DMS79 (cell line): ENCODE measurements at regions not wholly inside any gene's neighbourhood (a gene's known extent, or its start where the extent isn't known, plus 50 kb on each side); places are given as distances from the start of the nearest gene placed in this dataset.

Source experiments
- DNase-seq: peaks from one replicate; lab custom pipeline; 2025; lab: John Stamatoyannopoulos, UW

DNA sequence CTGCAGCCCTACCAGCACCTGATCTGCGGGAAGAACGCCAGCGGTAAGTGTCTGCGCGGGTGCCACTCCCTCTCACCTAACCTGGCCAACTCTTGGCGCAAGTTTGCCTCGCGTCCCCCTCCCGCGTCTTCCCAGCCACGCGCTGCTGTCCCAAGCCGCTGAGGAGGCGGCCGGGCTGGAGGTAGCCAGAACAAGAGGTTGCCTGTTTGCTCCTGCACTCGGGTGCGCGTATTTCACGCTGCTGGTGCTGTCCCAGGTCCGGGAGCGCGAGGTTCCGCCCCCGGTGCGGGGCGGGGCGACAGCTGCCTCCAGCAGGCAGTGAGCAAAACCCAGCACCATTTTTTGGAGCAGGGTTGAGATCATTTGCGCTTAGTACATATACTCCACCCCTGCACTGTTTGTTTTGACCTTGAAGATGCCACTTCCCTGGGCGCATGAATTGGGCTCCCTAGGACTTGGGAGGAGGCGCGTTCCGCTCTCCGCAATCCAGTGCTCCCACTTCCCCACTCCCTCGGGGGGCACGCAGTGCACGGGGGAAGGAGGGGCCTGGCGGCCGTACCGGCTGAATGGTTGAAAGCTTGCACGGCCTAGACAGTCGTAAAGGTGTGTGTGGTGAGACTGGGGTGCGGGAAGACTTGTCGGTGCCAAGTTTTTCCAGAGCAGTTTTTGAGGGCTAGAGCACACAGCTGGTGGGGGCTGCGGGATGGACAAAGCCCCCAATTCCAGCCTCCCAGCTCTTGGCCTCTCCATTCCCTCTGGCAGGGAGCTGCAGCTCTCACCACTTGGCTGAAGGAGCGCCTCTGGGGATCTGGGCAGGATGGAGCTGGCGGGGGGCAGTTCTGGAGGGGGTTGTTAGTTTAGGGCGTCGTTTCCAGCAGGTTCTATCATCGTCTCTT, 226.9 kb upstream of the CRY1 start:
- DNase-seq, result peak; percentile 47

- peak; percentile 69 for DNase-seq
Observed at GRCh38 chr12:107320929-107321631, 227.7 kb upstream of the CRY1 start.

- no peak for DNase-seq
Observed at GRCh38 chr12:107322063-107322462, 228.7 kb upstream of the CRY1 start.

- DNase-seq, result peak; percentile 53
Observed at GRCh38 chr12:107325075-107325608, 231.8 kb upstream of the CRY1 start.

- no peak for DNase-seq
Observed at GRCh38 chr12:107326237-107326636, 232.9 kb upstream of the CRY1 start.

GRCh38 chr12:107327651-107328182, 234.4 kb upstream of the CRY1 start:
- no peak for DNase-seq

DNA sequence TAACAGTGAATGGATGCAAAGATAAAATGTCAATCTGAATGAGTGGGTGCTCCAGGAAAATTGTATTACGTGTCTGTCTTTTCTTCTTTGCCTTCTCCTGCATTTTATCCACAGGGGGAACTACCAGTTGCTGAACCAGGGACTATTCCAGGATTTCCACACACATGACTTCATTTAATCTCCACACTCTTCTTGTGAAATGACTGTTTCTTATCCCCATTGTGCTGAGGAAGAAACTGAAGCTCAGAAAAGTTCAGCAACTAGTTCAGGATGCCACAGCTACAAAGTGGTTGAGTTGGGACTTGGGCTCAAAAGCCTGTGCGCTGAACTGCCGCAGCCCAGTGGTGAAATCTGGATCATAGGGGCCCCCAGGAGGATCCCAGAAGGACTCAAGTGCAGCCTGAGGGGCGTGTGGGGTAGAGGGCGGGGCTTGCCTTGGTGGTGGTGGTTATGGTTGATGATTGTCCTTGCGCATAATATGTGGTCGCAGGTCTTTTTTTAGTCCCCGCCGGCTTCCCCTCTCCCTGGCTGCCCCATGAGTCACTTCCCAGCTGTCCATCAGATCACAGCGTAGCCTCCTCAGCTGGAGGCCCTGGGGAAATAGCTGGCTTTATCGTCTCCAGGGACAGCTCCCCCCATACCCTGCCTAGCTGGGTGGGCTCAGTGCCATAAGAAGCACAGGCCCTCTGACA, 235.2 kb upstream of the CRY1 start:
- DNase-seq, result no peak

GRCh38 chr12:107329569-107330324, 236.4 kb upstream of the CRY1 start:
- DNase-seq, result peak; percentile 24

- DNase-seq, result no peak
Observed at GRCh38 chr12:107330831-107331431, 237.6 kb upstream of the CRY1 start.

DNA sequence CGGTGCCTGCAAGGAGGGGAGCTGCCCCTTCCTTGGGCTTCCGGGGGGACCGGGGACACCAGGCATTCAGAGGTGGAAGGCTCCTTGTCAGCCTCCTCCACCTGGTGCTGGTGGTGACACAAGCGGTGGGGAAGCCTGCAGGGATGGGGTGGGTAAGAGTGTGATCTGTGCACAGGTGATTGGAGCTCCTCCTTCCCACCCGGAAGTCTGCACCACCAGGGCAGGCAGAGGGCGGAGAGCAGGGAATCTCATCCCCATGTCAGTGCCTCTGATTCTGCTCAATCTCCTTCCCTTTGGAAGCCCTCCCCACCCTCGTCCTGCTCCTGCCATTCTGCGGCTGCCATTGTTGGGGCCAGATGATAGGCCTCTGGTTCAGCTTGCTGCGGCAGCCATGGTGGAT, 238.1 kb upstream of the CRY1 start:
- no peak for DNase-seq

GRCh38 chr12:107331912-107332311, 238.6 kb upstream of the CRY1 start:
- no peak for DNase-seq

GRCh38 chr12:107332743-107333142, 239.4 kb upstream of the CRY1 start:
- no peak for DNase-seq

GRCh38 chr12:107335802-107336570, 242.6 kb upstream of the CRY1 start:
- DNase-seq, result no peak

- DNase-seq, result no peak
Observed at GRCh38 chr12:107336695-107337094, 243.3 kb upstream of the CRY1 start.

GRCh38 chr12:107337346-107338095, 244.2 kb upstream of the CRY1 start:
- no peak for DNase-seq

DNA sequence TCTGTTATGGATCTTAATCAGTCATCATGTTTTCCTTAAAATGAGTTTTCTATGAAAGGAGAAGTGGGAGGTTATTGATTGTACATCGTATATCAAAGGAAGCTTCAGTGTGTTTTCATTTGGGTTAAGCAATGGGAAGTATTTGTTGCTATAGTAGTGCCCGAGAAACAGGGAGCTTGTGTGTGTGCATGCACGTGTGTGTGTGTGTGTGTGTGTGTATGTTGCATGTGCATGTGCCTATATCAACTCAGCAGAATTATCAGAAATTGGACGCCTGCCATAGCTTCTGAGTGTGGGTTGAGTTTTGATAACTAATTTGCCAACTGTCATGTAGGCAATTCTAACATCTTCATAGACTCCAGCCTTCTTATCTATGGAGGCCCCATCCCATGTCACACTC, 246.1 kb upstream of the CRY1 start:
- DNase-seq, result no peak

DNA sequence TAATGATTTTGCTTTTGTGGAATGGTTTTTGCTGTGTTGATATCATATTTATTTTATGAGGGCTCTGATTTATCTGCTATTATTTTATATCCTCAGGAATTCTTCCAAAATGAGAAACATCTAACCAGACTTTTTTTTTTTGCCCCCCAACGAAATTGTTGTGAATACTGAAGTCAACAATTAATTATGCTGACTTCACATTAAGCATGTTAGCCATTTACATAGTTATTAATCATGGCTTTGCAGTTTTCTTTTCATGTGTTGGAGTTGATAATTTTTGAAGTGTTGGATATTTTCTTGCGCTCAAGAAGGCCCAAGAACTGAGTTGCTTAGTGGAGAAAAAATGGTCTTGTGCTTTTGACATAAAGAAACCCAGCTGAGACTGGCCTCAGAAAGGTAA, 246.6 kb upstream of the CRY1 start:
- no peak for DNase-seq

DNA sequence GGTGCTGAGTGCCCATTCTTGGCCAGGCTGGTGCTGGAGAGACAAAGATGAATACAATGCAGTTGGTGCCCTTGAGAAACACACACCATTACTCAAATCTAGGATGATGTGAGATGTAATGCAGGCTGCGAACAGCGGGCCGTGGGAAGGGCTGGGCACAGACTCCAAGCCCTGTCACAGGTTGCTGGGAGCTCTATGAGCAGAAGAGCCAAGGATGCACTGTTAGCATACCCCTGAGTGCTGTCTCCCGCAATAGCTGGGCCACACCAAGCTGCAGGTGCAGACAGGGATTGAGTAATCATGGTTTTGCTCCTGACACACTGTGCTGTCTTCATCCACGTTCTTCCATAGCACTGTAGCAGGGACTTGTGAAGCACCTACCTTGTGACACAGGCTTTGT, 247.5 kb upstream of the CRY1 start:
- DNase-seq, result no peak

GRCh38 chr12:107344035-107344808, 250.9 kb upstream of the CRY1 start:
- no peak for DNase-seq
